ENCODE measurements at regions not wholly inside any gene's neighbourhood (a gene's known extent, or its start where the extent isn't known, plus 50 kb on each side); places are given as distances from the start of the nearest gene placed in this dataset.

GRCh38 chr3:6608843-6609242 is 252.1 kb upstream of the GRM7 start:
- WGBS, 2 donors = 83% methylated on average over 4 of the region's 4 CpGs; no CpG with 5 or more reads in 1 of the 2 donors
- H3K27me3 ChIP-seq = no peaks in the 10 kb centered on the region
- DNase-seq = no peak
- no peaks in the 10 kb centered on the region for H3K36me3 ChIP-seq (ENCODE audit: low read depth, missing control alignments)
- H3K4me3 ChIP-seq = no peak overlapping the region
- no peaks in the 10 kb centered on the region for H3K9me3 ChIP-seq
- no peak overlapping the region for H3K27ac ChIP-seq
- intact Hi-C loops (cut with DNase I; ENCODE audit: low total_unique reads) = no loop called here
- no peaks in the 10 kb centered on the region for H3K4me1 ChIP-seq
- TF ChIP-seq POLR2A (IDR thresholded peaks at IDR 0.05) = no peak
- TF ChIP-seq, protein P1, sequence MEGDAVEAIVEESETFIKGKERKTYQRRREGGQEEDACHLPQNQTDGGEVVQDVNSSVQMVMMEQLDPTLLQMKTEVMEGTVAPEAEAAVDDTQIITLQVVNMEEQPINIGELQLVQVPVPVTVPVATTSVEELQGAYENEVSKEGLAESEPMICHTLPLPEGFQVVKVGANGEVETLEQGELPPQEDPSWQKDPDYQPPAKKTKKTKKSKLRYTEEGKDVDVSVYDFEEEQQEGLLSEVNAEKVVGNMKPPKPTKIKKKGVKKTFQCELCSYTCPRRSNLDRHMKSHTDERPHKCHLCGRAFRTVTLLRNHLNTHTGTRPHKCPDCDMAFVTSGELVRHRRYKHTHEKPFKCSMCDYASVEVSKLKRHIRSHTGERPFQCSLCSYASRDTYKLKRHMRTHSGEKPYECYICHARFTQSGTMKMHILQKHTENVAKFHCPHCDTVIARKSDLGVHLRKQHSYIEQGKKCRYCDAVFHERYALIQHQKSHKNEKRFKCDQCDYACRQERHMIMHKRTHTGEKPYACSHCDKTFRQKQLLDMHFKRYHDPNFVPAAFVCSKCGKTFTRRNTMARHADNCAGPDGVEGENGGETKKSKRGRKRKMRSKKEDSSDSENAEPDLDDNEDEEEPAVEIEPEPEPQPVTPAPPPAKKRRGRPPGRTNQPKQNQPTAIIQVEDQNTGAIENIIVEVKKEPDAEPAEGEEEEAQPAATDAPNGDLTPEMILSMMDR (IDR thresholded peaks at IDR 0.05) = no peak

GRCh38 chr3:6612034-6612616 is 248.8 kb upstream of the GRM7 start:
- H3K27me3 ChIP-seq = no peaks in the 10 kb centered on the region
- intact Hi-C loops (cut with DNase I; ENCODE audit: low total_unique reads) = no loop called here
- H3K4me3 ChIP-seq = no peak overlapping the region
- no peak for TF ChIP-seq POLR2A (IDR thresholded peaks at IDR 0.05)
- TF ChIP-seq, protein P1 (IDR thresholded peaks at IDR 0.05) = no peak
- 89% methylated on average over 4 of the region's 4 CpGs; no CpG with 5 or more reads in 1 of the 2 donors for WGBS, 2 donors
- no peaks in the 10 kb centered on the region for H3K36me3 ChIP-seq (ENCODE audit: low read depth, missing control alignments)
- no peak overlapping the region for H3K27ac ChIP-seq
- no peaks in the 10 kb centered on the region for H3K4me1 ChIP-seq
- DNase-seq = no peak
- no peaks in the 10 kb centered on the region for H3K9me3 ChIP-seq

- H3K4me3 ChIP-seq = no peak overlapping the region
- WGBS, 2 donors = 90 to 94% methylated on average over 2 of the region's 2 CpGs
- intact Hi-C loops (cut with DNase I; ENCODE audit: low total_unique reads) = no loop called here
- H3K4me1 ChIP-seq = no peaks in the 10 kb centered on the region
- no peaks in the 10 kb centered on the region for H3K27me3 ChIP-seq
- DNase-seq = no peak
- no peaks in the 10 kb centered on the region for H3K36me3 ChIP-seq (ENCODE audit: low read depth, missing control alignments)
- H3K9me3 ChIP-seq = no peaks in the 10 kb centered on the region
- H3K27ac ChIP-seq = no peak overlapping the region
- TF ChIP-seq POLR2A (IDR thresholded peaks at IDR 0.05) = no peak
- TF ChIP-seq, protein P1 (IDR thresholded peaks at IDR 0.05) = no peak
Measured at GRCh38 chr3:6622260-6622659, 238.7 kb upstream of the GRM7 start.

GRCh38 chr3:6622712-6623111 is 238.2 kb upstream of the GRM7 start:
- no peak overlapping the region for H3K27ac ChIP-seq
- WGBS, 2 donors = 81 to 90% methylated on average over 1 of the region's 1 CpG
- intact Hi-C loops (cut with DNase I; ENCODE audit: low total_unique reads) = no loop called here
- H3K4me1 ChIP-seq = no peaks in the 10 kb centered on the region
- H3K9me3 ChIP-seq = no peaks in the 10 kb centered on the region
- H3K4me3 ChIP-seq = no peak overlapping the region
- no peaks in the 10 kb centered on the region for H3K36me3 ChIP-seq (ENCODE audit: low read depth, missing control alignments)
- DNase-seq = no peak
- no peaks in the 10 kb centered on the region for H3K27me3 ChIP-seq
- no peak for TF ChIP-seq POLR2A (IDR thresholded peaks at IDR 0.05)
- TF ChIP-seq, protein P1 (IDR thresholded peaks at IDR 0.05) = no peak

DNA sequence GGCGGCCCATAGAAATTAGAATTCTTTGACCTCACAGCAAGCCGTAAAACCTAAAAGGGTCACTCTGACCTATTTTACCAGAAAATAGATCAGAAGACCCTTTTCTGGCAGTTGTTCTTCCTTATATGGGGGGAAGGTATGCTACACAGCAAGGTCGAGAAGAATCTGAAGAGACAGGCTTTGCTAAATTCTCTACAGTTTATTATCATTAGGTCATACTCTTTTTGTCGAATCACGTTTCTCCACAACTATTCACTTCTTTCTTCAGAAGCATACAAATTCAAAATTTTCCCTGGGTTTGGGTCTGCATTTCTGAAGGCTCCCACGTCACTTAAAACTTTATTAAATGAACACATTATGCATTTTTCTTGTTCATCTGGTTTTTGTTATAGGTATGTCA is 229.5 kb upstream of the GRM7 start:
- no peaks in the 10 kb centered on the region for H3K27me3 ChIP-seq
- TF ChIP-seq POLR2A (IDR thresholded peaks at IDR 0.05) = no peak
- TF ChIP-seq, protein P1 (IDR thresholded peaks at IDR 0.05) = no peak
- 82 to 89% methylated on average over 6 of the region's 6 CpGs for WGBS, 2 donors
- intact Hi-C loops (cut with DNase I; ENCODE audit: low total_unique reads) = no loop called here
- no peak for DNase-seq
- H3K36me3 ChIP-seq (ENCODE audit: low read depth, missing control alignments) = no peaks in the 10 kb centered on the region
- H3K27ac ChIP-seq = no peak overlapping the region
- H3K4me3 ChIP-seq = no peak overlapping the region
- H3K9me3 ChIP-seq = no peaks in the 10 kb centered on the region
- no peaks in the 10 kb centered on the region for H3K4me1 ChIP-seq

All from testis (tissue), 2 donors.